Keratinocyte (primary cell): ENCODE measurements at regions not wholly inside any gene's neighbourhood (a gene's known extent, or its start where the extent isn't known, plus 50 kb on each side); places are given as distances from the start of the nearest gene placed in this dataset.

Experiments
- DNase-seq: peaks from one replicate; pipeline ENCODE4 v3.0.0-alpha.2; 2011; ENCODE audit warnings: low read depth, missing footprints, low spot score
- FAIRE-seq: peaks from 2 replicates; lab custom pipeline; 2011; peaks lifted over from hg19 to GRCh38; lab: Jason Lieb, UNC
- H2AFZ ChIP-seq: 2 replicates; pipeline ENCODE4 v1.6.0; 2012; ENCODE audit warnings: low read length, control low read depth, inconsistent platforms; ENCODE audit not compliant: control insufficient read depth
- H3K27ac ChIP-seq: 2 replicates; pipeline ENCODE4 v1.5.1; 2011; ENCODE audit warnings: low read length; ENCODE audit not compliant: control insufficient read depth, insufficient read depth
- H3K27me3 ChIP-seq: 3 replicates; pipeline ENCODE4 v1.6.0; 2011; ENCODE audit warnings: low read length; ENCODE audit not compliant: control insufficient read depth, insufficient read depth; ENCODE audit errors: extremely low read depth
- H3K36me3 ChIP-seq, 2 experiments: 2 replicates in 1 of 2; 3 replicates in 1 of 2; pipeline ENCODE4 v1.5.1; 2011; ENCODE audit warnings: low read length in 2 of 2, mild to moderate bottlenecking in 1 of 2; ENCODE audit not compliant: control insufficient read depth in 2 of 2, insufficient read depth in 2 of 2; ENCODE audit errors: extremely low read depth in 1 of 2
- H3K4me1 ChIP-seq: 3 replicates; pipeline ENCODE4 v1.5.1; 2011; ENCODE audit warnings: low read length; ENCODE audit not compliant: control insufficient read depth, insufficient read depth; ENCODE audit errors: extremely low read depth
- H3K4me2 ChIP-seq: 3 replicates; pipeline ENCODE4 v1.6.0; 2011; ENCODE audit warnings: low read depth, low read length; ENCODE audit not compliant: control insufficient read depth, insufficient read depth; ENCODE audit errors: extremely low read depth
- H3K4me3 ChIP-seq, 3 experiments: fragments of 200-600 bp in 1 of 3; sonication (generic) in 1 of 3; 2 replicates in 2 of 3; 3 replicates in 1 of 3; pipeline ENCODE4 v1.5.1; 2011 to 2016; ENCODE audit warnings: low read length in 3 of 3, mild to moderate bottlenecking in 3 of 3, control low read depth in 2 of 3, inconsistent platforms in 1 of 3, low read depth in 1 of 3, mixed read lengths in 1 of 3, mixed run types in 1 of 3, moderate library complexity in 1 of 3; ENCODE audit not compliant: control insufficient read depth in 2 of 3, insufficient read depth in 2 of 3; ENCODE audit errors: extremely low read depth in 1 of 3
- H3K79me2 ChIP-seq: 2 replicates; pipeline ENCODE4 v1.6.0; 2012; ENCODE audit warnings: low read length; ENCODE audit not compliant: control insufficient read depth, insufficient read depth
- H3K9ac ChIP-seq: 3 replicates; pipeline ENCODE4 v1.6.0; 2011; ENCODE audit warnings: low read length; ENCODE audit not compliant: control insufficient read depth, insufficient read depth; ENCODE audit errors: extremely low read depth
- H3K9me1 ChIP-seq: 3 replicates; pipeline ENCODE4 v1.6.0; 2011; ENCODE audit warnings: low read length; ENCODE audit not compliant: control insufficient read depth, insufficient read depth; ENCODE audit errors: extremely low read depth
- H3K9me3 ChIP-seq: 2 replicates; pipeline ENCODE4 v1.5.1; 2012; ENCODE audit warnings: low read depth, low read length; ENCODE audit not compliant: control insufficient read depth
- H4K20me1 ChIP-seq: 3 replicates; pipeline ENCODE4 v1.6.0; 2011; ENCODE audit warnings: low read length; ENCODE audit not compliant: control insufficient read depth, insufficient read depth; ENCODE audit errors: extremely low read depth
- CTCF ChIP-seq, 3 experiments: IDR thresholded peaks in 1 of 3; conservative IDR thresholded peaks in 1 of 3; optimal IDR thresholded peaks in 1 of 3; 2 replicates in 2 of 3; 3 replicates in 1 of 3; pipeline versions ENCODE3 to v1.5.1; 2011; ENCODE audit warnings: low read length in 3 of 3, mild to moderate bottlenecking in 3 of 3, moderate library complexity in 2 of 3, control low read depth in 1 of 3, inconsistent platforms in 1 of 3; ENCODE audit not compliant: insufficient read depth in 2 of 3; ENCODE audit errors: extremely low read depth in 1 of 3
- EZH2 ChIP-seq: IDR thresholded peaks from one replicate; pipeline ENCODE4 v1.6.1; 2012; ENCODE audit warnings: inconsistent platforms, mild to moderate bottlenecking, low read length, moderate library complexity
- dilution Hi-C: fragments of 300-500 bp; cut with MboI; formaldehyde crosslinking; loops from one replicate; pipeline ENCODE4 v1.7.0; 2020; ENCODE audit warnings: low sequenced_read_pairs; ENCODE audit not compliant: extremely low pct_ligation_motif_present

GRCh38 chr6:99147206-99147605 is 199.5 kb upstream of the FBXL4 start:
- Histone ChIP-seq H3K9ac (no peak overlapping the region), H3K4me1 (no peaks in the 10 kb centered on the region)

DNA sequence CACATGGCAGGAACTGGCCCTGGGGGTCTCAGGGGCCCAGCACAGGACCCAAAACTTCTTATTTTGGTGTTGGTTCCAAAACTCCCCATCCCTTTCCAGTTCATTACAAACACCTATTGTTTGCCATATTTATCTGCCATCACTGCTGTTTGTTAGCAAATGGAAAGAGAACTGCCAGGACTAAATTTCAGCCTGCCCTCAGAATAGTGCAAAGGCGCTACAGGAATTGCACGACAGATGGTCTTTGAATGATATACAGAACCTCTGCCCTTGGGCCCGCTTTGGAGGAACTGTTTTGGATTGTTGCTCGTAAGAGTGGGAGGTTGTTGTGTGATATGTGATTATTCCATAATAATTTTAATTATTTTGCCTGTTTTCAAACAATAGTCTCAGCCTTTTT is 199.0 kb upstream of the FBXL4 start:
- H3K4me1 ChIP-seq, result no peaks in the 10 kb centered on the region
- no peak overlapping the region for H2AFZ ChIP-seq
- H3K4me2 ChIP-seq, result no peak overlapping the region
- no peaks in the 10 kb centered on the region for H4K20me1 ChIP-seq
- no peak overlapping the region for H3K9ac ChIP-seq
- no peaks in the 10 kb centered on the region for H3K9me3 ChIP-seq
- FAIRE-seq (no peak), DNase-seq (no peak)
- no peaks in the 10 kb centered on the region for H3K36me3 ChIP-seq
- H3K27me3 ChIP-seq, result no peaks in the 10 kb centered on the region
- H3K4me3 ChIP-seq, result no peak overlapping the region
- no peak overlapping the region for H3K27ac ChIP-seq
- TF ChIP-seq EZH2, result no peak
- TF ChIP-seq CTCF (optimal IDR thresholded peaks at IDR 0.05 in 1 of 3, IDR thresholded peaks at IDR 0.05 in 1 of 3, conservative IDR thresholded peaks at IDR 0.05 in 1 of 3; ENCODE audit: extremely low read depth in 1 of 3, insufficient read depth in 2 of 3, low read length in 3 of 3), result no peak
- H3K79me2 ChIP-seq, result no peaks in the 10 kb centered on the region
- no peaks in the 10 kb centered on the region for H3K9me1 ChIP-seq
- dilution Hi-C loops, result no loop called here

More at GRCh38 chr6:99147206-99147605, 199.5 kb upstream of the FBXL4 start:
- no peaks in the 10 kb centered on the region for H3K9me3 ChIP-seq
- FAIRE-seq (no peak), DNase-seq (no peak)
- no peaks in the 10 kb centered on the region for H3K27me3 ChIP-seq
- H3K36me3 ChIP-seq, result no peaks in the 10 kb centered on the region
- no peak overlapping the region for H3K27ac ChIP-seq
- H3K79me2 ChIP-seq, result no peaks in the 10 kb centered on the region
- TF ChIP-seq EZH2 (no peak), CTCF (optimal IDR thresholded peaks at IDR 0.05 in 1 of 3, IDR thresholded peaks at IDR 0.05 in 1 of 3, conservative IDR thresholded peaks at IDR 0.05 in 1 of 3; ENCODE audit: extremely low read depth in 1 of 3, insufficient read depth in 2 of 3, low read length in 3 of 3) (no peak)
- dilution Hi-C loops, result no loop called here
- H2AFZ ChIP-seq, result no peak overlapping the region
- no peaks in the 10 kb centered on the region for H3K9me1 ChIP-seq
- no peak overlapping the region for H3K4me3 ChIP-seq
- no peaks in the 10 kb centered on the region for H4K20me1 ChIP-seq
- no peak overlapping the region for H3K4me2 ChIP-seq
